Left lung (tissue), 4 donors: ENCODE measurements at regions not wholly inside any gene's neighbourhood (a gene's known extent, or its start where the extent isn't known, plus 50 kb on each side); places are given as distances from the start of the nearest gene placed in this dataset.

Source experiments
- ATAC-seq: fragments of 200-7000 bp; cut with Tn5 transposase; one replicate; pipeline ENCODE4 v1.9.1; 2020; ENCODE audit warnings: moderate library complexity
- DNase-seq, 4 donors: peaks; one replicate each; pipeline ENCODE4 v3.0.0-alpha.2; 2013 to 2020
- H3K27ac ChIP-seq, 2 donors: fragments of 200-600 bp; sonication (generic) in 1 of 2; one replicate each; pipeline versions ENCODE4 v1.5.0 to v1.8.0; 2020 to 2021
- H3K27me3 ChIP-seq, 2 donors: fragments of 200-600 bp; sonication (generic) in 1 of 2; one replicate each; pipeline versions ENCODE4 v1.5.0 to v1.8.0; 2020 to 2021
- H3K36me3 ChIP-seq, 2 donors: fragments of 200-600 bp; sonication (generic) in 1 of 2; one replicate each; pipeline versions ENCODE4 v1.5.0 to v1.8.0; 2020 to 2021
- H3K4me1 ChIP-seq, 2 donors: fragments of 200-600 bp; one replicate each; pipeline ENCODE4 v1.8.0; 2021
- H3K4me3 ChIP-seq, 2 donors: fragments of 200-600 bp; sonication (generic) in 1 of 2; one replicate each; pipeline versions ENCODE4 v1.5.0 to v1.8.0; 2020 to 2021; ENCODE audit warnings: mild to moderate bottlenecking in 1 of 2
- H3K9me3 ChIP-seq, 2 donors: fragments of 200-600 bp; sonication (generic) in 1 of 2; one replicate each; pipeline versions ENCODE4 v1.5.0 to v1.8.0; 2020 to 2021
- CTCF ChIP-seq, 2 donors: fragments of 200-600 bp; sonication (generic) in 1 of 2; IDR thresholded peaks; one replicate each; pipeline versions ENCODE4 v1.5.0 to v1.8.0; 2021; ENCODE audit warnings: antibody characterized with exemption in 2 of 2
- intact Hi-C, 2 donors: fragments of 100-400 bp; cut with DNase I; formaldehyde crosslinking; loops; one replicate each; pipeline versions ENCODE4 v1.11.2 to v1.14.2; 2022
- donor health status: DM: no; HTN: yes; CAD: no.
- donor health status: DM: no; HTN: no; CAD: no.

GRCh38 chr12:115521771-115522409, 755.6 kb downstream of the MED13L start:
- H3K9me3 ChIP-seq: peaks cover 0 to 14% of the 10 kb centered on the region in 2 donors
- no peaks in the 10 kb centered on the region for H3K4me1 ChIP-seq
- ATAC-seq (no peak), DNase-seq (no peak)
- no peaks in the 10 kb centered on the region for H3K36me3 ChIP-seq
- TF ChIP-seq CTCF (IDR thresholded peaks at IDR 0.05): no peak
- intact Hi-C loops: no loop called here
- no peak overlapping the region for H3K27ac ChIP-seq
- no peak overlapping the region for H3K4me3 ChIP-seq
- no peaks in the 10 kb centered on the region for H3K27me3 ChIP-seq

GRCh38 chr12:115519887-115520286, 757.6 kb downstream of the MED13L start:
- Histone ChIP-seq H3K27ac (no peak overlapping the region), H3K9me3 (peaks cover 0 to 18% of the 10 kb centered on the region in 2 donors), H3K4me3 (no peak overlapping the region), H3K4me1 (no peaks in the 10 kb centered on the region), H3K27me3 (no peaks in the 10 kb centered on the region), H3K36me3 (no peaks in the 10 kb centered on the region)
- no peak for TF ChIP-seq CTCF (IDR thresholded peaks at IDR 0.05)
- intact Hi-C loops: no loop called here
- no peak for ATAC-seq
- DNase-seq: no peak

GRCh38 chr12:115519359-115519758, 758.1 kb downstream of the MED13L start:
- peaks cover 0 to 23% of the 10 kb centered on the region in 2 donors for H3K9me3 ChIP-seq
- no peak for ATAC-seq

GRCh38 chr12:115517913-115518312, 759.6 kb downstream of the MED13L start:
- no peak for DNase-seq
- no peak overlapping the region for H3K27ac ChIP-seq
- H3K4me1 ChIP-seq: no peaks in the 10 kb centered on the region
- peaks cover 0 to 31% of the 10 kb centered on the region in 2 donors for H3K9me3 ChIP-seq
- no peaks in the 10 kb centered on the region for H3K36me3 ChIP-seq
- intact Hi-C loops: no loop called here
- TF ChIP-seq CTCF (IDR thresholded peaks at IDR 0.05): no peak
- H3K27me3 ChIP-seq: no peaks in the 10 kb centered on the region
- no peak overlapping the region for H3K4me3 ChIP-seq
- no peak for ATAC-seq

More at GRCh38 chr12:115519359-115519758, 758.1 kb downstream of the MED13L start:
- intact Hi-C loops: no loop called here
- H3K4me1 ChIP-seq: no peaks in the 10 kb centered on the region
- no peak overlapping the region for H3K27ac ChIP-seq
- H3K36me3 ChIP-seq: no peaks in the 10 kb centered on the region
- DNase-seq: no peak
- no peak for TF ChIP-seq CTCF (IDR thresholded peaks at IDR 0.05)
- H3K27me3 ChIP-seq: no peaks in the 10 kb centered on the region
- H3K4me3 ChIP-seq: no peak overlapping the region

GRCh38 chr12:115511986-115512711, 765.3 kb downstream of the MED13L start:
- Histone ChIP-seq H3K9me3 (peaks cover 0 to 24% of the 10 kb centered on the region in 2 donors), H3K36me3 (no peaks in the 10 kb centered on the region), H3K4me1 (no peaks in the 10 kb centered on the region), H3K4me3 (no peak overlapping the region), H3K27me3 (no peaks in the 10 kb centered on the region), H3K27ac (no peak overlapping the region)
- no peak for TF ChIP-seq CTCF (IDR thresholded peaks at IDR 0.05)
- ATAC-seq: no peak
- DNase-seq: peak in 2 of 4 donors; percentile 41 to 63
- intact Hi-C loops: no loop called here
